ENCODE measurements at regions not wholly inside any gene's neighbourhood (a gene's known extent, or its start where the extent isn't known, plus 50 kb on each side); places are given as distances from the start of the nearest gene placed in this dataset.

DNA sequence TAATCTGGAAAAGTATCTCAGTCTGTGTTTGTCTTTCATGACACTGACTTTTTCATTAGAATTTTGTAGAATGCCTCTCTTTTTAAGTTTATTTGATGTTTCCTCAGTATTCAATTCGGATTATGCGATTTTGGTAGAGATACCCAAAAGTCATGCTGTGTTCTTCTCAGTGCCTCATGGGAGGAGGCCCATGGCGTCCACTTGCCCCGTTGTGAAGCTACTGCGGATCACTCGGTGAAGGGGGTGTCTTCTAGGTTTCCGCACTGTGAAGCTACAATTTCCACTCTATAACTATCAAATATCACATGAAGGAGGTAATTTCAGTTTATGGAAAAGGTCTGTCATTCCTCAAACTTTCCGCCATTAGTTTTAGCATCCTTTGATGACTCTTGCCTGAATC is 794.0 kb downstream of the TBC1D22A start:
- DNase-seq, result no peak

DNA sequence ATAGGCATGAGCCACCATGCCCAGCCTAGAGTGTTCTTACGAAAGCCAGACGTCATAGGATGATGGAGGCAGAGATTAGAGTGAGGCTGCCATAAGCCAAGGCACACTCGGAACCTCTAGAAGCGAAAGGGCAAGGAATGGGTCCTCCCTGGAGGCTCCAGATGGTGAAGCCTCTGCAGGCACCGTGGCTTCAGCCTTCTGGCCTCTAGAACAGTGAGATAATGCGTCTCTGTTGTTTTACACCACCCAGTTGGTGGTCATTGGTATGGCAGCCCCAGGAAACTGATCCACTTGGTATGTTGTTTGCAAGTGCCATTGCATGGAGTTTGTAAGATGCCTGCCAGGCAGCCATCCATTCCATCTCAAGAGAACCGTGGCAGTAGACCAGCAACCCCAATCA is 791.0 kb downstream of the TBC1D22A start:
- no peak for DNase-seq

DNA sequence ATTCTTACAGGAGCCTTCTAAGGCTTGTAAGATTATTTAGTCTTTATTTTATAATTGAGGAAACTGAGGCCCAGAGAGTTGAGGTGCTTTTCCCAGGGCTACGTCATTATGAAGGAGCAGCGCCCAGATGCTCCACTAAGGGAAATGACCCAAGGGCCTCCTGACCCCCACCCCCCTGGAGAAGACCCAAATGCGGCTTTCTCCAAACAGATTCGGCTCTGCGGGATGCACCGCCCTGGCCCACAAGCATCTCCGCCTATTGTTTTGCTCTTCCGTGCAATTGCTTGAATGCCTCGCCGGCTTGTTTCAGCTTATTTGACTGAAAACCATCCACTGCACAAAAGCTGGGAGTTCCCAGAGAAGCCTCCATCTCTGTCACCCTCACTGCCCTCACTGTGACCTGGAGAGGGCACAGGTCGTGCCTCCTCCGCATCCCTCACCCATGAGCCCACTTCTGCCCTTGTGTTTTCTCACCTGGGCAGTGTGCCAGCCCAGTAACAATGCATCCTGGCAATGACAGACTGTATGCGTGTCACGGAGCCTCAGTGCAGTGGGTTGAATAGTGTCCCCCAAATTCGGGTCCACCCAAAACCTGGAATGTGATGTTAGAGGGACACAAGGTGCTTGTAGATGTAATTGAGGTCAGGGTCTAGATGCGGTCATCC is 790.2 kb downstream of the TBC1D22A start:
- no peak for DNase-seq

DNA sequence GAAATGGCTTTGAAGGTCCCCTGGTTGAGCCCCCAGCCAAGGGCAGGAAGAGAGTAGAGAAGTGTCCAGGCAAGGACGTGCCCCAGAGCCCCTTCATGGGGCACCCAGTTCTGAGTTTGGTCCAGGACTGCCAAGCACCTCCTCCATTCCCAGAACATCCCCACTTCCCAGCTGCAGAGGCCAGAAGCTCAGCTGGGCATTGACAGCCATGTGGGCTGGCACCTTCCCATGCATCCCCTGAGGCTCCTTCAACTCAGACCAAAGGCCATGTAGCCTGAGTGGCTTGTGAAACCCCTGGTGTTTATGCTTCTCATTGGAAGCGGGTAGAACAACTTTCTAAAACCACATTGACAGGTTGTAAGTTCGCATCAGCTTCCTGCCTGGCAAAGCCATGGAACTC is 789.6 kb downstream of the TBC1D22A start:
- DNase-seq, result no peak

DNA sequence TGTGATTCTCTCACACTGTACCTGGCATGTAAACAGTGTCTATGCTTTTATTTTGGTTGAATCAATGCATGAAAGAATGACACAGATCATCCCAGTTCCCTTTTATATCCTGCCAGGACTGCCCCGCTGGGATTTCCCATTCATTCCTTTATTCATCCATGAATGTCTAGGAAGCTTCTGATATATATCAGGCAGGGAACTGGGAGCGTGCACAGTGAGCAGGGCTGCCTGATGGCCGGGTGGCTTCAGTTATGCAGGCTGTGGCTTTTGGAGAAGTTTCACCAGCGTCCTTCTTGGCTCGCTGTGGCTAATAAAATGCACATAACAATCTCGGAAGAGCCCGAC is 789.0 kb downstream of the TBC1D22A start:
- DNase-seq, result no peak

DNA sequence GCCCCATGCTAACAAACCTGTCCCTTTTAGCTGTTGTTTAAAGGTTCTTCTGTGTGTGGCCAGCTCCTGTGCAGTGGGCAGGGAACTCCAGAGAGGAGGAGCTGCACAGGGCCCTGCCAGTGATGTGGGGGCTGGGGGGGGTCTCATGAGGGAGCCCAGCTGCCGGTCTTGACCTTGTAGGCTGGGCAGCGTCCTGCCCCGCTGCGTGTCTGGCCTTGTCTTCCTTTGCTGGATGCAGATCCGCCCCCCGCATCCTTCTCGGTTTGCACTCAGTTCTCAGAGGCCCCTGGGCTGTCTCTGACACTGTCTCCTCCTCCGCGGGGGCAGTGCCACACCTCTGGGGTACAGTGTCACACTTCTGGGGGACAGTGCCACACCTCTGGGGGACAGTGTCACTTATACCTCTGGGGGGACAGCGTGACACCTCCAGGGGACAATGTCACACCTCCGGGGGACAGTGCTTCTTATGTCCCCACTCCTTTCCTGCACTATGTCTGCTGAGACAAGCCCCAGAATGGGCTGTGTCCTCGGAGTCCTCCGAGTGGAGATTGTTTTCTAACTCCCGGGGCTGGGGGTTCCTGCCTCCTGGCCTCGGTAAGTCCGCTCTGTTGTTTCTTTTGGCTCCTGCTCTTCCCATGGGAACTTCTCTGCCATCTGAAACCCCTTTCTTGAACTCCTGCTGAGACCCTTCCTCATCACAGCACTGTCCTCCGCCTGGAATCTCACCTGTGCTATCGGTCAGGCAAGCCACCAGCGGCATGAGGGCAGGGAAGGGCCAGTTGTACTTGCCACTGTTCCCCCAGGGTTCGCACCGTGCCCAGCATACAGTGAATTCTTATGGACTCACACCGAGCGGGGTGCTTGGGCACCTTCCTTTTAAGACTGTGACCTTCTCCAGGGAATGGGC is 788.3 kb downstream of the TBC1D22A start:
- no peak for DNase-seq

DNA sequence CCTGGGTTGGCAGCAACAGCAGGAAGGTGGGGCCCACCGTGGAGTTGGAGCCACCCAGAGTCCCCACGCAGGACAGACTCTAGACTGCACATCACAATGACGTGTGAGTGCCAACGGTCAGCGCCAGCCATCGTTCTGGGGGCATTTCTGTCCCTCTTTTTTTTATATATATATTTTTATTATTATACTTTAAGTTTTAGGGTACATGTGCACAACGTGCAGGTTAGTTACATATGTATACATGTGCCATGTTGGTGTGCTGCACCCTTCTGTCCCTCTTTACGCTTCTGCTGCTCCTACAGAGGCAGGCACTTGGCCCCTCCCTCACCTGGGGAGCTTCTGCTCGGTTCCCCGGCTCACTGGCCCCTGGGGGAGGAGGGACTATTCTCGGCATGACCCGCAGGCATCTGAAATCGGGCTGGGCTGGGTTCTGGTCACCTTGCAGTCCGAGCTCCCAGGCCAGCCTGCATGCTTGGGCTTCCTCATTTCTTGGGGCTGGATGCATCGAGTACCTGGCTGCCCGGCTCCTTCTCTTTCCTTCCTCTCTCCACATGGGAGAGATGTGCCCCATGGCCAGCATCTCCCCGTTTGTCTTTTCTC is 787.4 kb downstream of the TBC1D22A start:
- no peak for DNase-seq

DNA sequence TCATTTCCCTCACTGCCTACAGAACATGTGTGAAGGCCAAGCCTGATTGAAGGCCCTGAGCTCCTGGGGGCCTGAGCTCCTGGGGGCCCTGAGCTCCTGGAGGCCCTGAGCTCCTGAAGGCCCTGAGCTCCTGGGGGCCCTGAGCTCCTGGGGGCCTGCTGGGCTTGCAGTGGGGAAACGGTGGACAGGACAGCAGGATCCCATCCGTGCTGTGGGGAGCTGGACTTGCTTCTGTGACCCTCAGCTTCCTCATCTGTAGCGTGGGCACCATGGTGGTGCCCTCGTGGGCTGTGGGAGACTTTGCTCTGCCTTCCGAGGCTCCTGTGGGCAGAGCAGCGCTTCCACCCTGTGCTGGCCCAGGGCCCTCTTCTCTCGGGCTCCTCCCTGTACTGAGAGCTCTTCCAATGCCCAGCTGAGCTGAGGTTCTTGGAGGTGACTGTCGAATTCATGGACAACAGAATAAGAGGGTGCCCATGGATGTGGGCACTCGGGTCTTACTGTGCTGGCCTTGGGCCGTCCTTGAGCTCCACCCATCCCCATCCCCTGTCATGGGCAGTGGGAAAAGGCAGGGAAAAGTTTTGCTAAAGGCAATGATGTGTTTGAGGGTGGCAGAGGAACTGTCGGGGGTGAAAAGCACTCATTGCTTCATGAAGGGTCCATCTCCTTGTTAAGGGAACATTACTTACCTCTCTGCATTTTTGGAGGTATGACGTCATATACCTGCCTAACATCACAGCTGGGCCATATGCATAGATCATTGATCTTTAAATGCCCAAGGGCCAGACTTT is 786.7 kb downstream of the TBC1D22A start:
- no peak for DNase-seq

DNA sequence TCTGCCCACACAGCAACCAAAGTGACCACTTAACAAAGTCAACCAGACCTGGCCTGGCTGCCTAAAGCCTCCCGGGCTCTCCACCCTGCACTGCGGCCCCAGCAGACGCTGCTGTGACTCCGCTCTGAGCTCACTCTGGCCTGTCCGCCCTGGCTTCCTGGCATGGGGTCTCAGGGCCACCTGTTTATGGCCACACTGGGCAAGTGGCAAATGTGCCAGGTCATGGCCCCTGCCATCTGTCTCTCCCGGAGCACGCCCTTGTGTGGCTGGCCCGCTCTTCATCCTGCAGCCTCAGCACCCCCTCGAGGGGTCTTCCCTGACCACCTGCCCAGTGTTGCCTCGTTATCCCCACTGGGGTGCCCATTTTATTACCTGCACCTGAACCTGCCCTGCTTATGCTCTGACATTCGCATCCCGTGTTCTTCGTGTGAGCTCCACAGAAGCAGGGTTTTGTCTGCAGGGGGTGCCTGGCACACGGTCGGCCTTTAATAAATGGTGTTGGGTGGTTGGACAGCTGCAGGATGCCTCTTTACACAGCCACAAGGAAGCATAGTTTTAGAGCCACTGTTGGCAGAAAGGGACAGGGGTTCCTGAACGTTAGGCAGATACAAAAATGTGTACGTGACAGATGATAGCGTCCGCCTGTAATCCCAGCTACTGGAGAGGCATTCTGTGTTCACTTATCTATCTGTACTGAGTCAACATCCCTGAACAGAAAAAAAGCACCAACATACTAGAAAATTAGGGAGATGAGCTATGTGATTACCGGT is 785.6 kb downstream of the TBC1D22A start:
- DNase-seq, result no peak

DNA sequence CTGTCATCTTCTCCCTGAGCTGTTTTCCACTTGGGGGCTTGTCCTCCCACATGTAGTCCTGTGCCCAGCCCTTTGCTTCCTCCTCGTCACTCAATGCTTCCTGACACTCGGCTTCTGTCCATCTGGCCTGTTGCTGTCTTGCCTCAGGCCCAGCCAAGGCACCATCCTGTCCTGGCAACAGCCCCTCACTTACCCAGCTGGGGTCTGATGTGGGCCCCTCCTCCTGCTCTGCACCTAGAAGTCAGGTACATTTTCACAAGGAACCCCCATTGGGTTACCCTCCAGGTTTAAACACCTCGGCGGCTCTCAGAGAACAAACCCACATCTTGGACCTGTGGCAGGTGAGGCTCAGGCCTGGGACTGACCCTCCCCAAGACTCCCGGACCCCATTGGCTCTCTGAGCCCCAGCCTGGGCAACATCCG is 784.8 kb downstream of the TBC1D22A start:
- no peak for DNase-seq

DNA sequence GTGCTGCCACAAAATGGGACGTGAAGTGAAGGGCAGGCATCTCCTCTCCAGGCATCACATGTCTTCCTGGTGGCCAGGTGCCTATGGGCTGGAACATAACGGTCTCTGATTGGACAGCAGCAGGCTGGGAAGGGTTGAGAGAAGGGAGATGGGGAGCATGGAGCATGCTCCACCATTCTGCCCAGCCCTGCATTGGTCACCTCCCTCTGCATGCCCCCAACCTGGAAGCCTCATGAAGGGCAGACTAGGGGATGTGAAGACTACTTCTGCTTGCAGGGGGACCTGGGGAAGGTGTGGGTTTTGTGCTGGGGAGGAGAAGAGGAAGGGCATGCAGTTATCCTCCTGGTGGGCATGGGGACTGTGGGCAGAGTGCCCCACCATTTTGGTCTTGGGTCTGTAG is 782.2 kb downstream of the TBC1D22A start:
- no peak for DNase-seq

DNA sequence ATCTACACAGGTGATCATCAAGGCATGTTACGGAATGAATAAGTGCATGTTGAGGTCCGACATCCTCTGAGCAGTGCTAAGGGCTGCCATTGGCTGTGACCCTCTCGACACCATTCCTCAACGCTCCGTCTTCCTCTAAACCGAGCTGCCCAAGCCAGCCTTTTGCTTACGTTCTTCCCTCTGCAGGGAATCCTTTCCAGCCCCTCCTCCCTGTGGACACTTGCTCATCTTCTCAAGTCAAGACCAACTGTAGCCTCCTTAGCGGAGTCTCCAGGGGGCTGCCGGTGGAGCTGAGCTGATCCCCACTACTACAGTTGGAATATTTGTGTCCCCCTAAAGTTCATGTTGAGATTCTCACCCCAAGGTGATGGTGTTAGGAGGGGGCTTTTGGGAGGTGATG is 781.0 kb downstream of the TBC1D22A start:
- DNase-seq, result no peak

DNA sequence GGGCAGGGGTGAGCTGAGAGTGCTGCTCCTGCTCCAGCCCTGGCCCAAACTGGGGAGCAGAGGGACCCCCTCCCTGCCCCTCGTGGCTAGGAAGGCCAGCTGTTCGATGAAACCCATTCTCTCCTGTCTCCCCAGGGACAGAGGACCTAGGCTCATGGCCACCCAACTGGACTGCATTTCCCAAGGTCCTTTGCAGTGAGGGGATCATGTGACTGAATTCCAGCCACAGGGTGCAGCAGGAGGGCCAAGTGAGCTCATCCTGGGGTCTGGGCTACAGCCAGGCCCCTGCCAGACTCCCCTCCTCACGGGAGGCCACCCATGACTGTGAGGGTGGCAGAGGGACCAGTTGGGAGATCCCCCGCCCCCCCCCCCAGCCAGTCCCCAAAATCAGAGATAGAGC is 777.6 kb downstream of the TBC1D22A start:
- no peak for DNase-seq

DNA sequence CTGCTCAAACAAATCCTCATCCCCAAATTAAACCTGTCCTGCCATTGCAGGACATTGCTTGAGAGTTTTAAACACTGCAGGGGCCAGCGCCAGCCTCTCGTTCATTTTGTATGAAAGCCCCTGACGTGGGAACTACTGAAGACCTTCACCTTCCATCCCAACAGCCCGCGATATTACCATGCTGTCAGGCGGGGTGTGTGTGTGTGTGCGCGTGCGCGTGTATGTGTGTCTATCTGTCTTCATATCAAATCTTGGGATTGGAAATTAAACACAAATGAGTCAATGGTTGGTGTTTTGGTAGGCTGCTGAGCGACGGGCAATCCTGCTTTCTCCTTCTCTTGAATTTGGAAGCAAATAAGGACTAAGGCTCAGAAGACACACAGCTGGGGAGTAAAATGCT is 776.9 kb downstream of the TBC1D22A start:
- no peak for DNase-seq

DNA sequence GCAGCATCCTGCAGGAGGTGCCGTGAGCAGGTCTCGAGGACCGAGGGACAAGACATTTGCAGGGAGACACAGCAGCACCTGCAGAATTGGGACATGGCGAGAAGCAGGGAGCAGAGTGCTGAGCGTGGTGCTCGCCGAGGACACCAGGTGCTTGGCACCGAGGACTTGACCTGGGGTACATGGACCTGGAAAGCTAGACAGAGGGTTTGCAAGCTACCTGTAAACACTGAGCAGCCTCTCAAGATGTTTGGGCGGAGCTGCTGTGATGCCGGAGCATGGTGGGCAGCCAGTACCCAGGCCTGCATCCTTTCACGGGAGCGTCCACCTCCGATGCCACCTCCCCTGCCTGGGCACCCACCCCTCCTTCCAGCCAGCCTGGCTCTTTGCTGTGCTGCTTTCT is 773.2 kb downstream of the TBC1D22A start:
- no peak for DNase-seq

DNA sequence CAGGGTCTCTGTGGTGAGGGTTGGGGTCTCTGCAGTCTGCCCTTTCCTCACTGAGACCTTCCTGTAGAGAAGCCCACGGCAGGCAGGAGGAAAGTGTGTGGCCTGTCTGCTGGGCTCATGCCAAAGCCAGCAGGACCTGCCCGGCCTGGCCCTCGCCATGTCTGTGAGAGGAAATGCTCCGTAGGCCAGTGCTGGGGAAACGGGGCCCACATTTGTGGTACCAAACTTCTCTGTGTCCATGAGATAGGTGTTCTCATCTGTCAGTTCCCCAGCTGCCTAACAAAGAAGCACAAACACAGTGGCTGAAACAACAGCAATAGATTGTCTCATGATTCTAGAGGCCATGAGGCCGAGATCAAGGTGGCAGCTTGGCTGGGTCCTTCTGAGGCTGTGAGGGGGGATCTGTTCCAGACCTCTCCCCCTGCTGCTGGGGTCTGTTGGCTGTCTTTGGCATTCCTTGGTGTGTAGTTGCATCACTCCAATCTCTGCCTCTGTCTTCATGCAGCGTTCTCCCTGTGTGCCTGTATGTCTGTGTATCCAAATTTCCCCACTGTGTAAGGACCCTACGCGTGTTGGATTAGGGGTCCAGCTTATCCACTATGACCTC is 772.5 kb downstream of the TBC1D22A start:
- no peak for DNase-seq

DNA sequence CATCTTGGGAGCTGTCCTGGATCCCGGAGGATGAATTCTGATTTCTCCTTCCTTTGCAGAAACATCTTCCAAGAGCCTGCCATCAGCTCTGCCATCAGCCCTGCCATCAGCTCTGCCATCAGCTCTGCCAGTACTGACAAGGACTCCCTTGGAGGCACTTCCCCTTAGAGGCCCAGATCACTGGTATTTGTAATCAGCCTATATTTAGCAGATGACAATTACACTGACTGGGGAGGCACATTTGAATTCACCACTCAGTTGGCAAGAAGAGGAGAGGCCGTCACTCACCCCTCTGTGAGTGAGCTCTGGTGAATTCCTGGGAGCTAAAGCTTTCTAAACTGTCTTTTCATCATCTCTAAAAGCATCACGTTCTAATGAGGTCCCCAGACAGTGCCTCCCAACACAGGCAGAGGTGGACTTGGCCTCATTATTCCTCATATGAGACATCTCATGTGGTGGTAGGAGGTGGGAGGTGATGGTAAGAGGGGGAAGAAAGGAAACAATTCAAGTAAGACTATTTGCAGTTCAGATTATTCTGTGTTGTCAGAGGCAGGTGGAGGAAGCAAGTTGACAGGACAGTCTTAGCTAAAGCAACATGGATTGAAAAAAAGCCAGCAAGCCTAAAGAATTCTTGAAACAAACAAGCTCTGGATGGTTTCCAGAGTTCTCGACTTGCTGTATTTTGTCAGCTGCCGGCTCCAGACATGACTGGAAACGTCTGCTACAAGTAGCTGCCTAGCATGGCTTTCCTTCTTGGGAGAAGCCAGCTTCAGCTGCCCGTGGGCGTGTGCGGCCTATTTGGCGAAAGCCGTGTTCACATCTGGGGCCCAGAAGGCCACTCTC is 771.7 kb downstream of the TBC1D22A start:
- DNase-seq, result no peak

DNA sequence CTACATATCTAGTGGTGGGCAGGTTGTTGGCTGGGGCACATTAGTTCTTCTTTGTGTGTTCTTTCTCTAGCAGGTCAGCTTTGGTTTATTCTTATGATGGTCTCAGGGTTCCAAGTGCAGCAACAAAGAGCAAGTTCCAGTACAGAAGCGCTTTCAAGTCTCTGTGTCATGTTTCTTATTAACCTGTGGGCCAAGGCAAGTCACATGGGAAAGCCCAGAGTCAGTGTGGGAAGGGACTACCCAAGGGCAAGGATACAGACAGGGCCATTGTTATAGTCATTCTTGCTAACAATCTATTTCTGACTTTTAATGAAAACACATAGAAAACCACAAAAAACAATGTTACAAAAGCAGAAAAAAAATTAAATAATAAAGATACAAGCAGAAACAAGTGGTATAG is 754.6 kb downstream of the TBC1D22A start:
- no peak for DNase-seq

DNA sequence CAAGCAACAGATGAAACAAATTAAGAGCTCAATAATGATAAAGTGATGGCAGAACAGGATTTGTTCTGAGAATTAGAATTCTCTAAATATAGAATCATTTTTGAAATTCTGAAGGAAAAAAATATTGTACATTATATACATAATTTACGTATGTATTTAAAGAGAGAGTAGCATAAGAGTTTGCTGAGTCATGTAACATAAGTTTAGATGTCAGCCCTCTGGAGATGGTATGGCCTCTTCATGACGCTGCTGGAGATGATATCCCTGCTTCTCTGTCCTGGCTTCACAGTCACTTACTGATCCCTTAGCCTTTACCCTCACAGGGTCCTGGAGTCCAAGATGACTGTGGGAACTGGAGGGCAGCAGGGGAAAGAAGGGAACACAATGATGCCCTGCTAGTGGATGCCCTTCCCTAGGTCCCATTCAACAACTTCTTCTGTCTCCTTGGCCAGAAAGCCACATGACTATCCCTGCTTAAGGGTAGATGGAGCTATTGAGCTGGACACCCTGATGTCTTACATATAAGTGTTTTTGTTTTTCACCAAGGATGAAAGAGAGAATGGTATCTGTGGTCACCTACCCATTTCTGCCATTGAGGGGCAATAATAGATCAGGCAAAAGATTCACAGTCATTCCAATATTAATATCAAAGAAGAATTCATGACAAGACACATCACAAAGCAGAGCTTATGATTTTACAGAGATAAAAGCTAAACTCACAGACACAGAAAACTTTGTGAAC is 753.1 kb downstream of the TBC1D22A start:
- DNase-seq, result no peak

DNA sequence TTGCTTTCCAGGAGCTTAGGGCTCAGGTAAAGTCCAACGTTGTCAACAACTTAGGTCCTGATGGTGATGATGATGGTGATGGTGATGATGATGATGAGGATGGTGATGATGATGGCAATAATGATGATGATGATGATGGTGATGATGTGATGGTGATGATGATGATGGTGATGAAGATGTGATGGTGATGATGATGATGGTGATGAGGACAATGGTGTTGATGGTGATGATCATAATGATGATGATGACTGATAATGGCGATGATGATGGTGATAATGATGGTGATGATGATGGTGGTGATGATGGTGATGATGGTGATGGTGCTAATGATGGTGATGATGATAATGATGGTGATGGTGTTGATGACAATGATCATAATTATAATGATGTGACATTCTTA is 750.2 kb downstream of the TBC1D22A start:
- no peak for DNase-seq

All from activated CD4-positive, alpha-beta T cell treated with anti-CD3 and anti-CD28 coated beads for 1 hour (primary cell).